MCF 10A (cell line): ENCODE measurements at regions not wholly inside any gene's neighbourhood (a gene's known extent, or its start where the extent isn't known, plus 50 kb on each side); places are given as distances from the start of the nearest gene placed in this dataset.

Experiments
- BruUV-seq: library from RNA; stranded (reverse); fragments of 400-500 nt; replicated peaks from 2 replicates; lab custom pipeline; 2021; lab: Mats Ljungman, UMichigan
- CTCF ChIA-PET: fragments of 300-600 bp; sonication (Branson Sonifier 250); formaldehyde crosslinking; extraction: SDS; loops from one replicate; lab custom pipeline; 2021; ENCODE audit warnings: antibody characterized with exemption, inconsistent platforms; lab: Yijun Ruan, JAX
- POLR2A ChIA-PET: fragments of 300-600, 350-650 bp; sonication (Branson Sonifier 250); formaldehyde crosslinking; extraction: SDS; loops from one replicate; lab custom pipeline; 2020; ENCODE audit warnings: antibody characterized with exemption, inconsistent platforms; lab: Yijun Ruan, JAX
- DNase-seq: peaks from one replicate; pipeline ENCODE4 v3.0.0-alpha.2; 2018; ENCODE audit not compliant: unreplicated experiment
- H3K27ac Mint-ChIP-seq: one replicate; pipeline ENCODE4 v1.8.0; 2022; ENCODE audit warnings: mild to moderate bottlenecking, low read depth, mixed read lengths; ENCODE audit not compliant: unreplicated experiment
- H3K27me3 Mint-ChIP-seq: one replicate; pipeline ENCODE4 v1.8.0; 2022; ENCODE audit warnings: mixed read lengths; ENCODE audit not compliant: insufficient read depth, unreplicated experiment
- H3K36me3 Mint-ChIP-seq: one replicate; pipeline ENCODE4 v1.8.0; 2022; ENCODE audit warnings: mild to moderate bottlenecking, moderate library complexity, mixed read lengths; ENCODE audit not compliant: insufficient read depth, unreplicated experiment
- H3K4me1 Mint-ChIP-seq: one replicate; pipeline ENCODE4 v1.8.0; 2022; ENCODE audit warnings: mixed read lengths; ENCODE audit not compliant: insufficient read depth, unreplicated experiment
- H3K4me3 Mint-ChIP-seq: one replicate; pipeline ENCODE4 v1.8.0; 2022; ENCODE audit warnings: mild to moderate bottlenecking, moderate library complexity, mixed read lengths; ENCODE audit not compliant: unreplicated experiment
- H3K9me3 Mint-ChIP-seq: one replicate; pipeline ENCODE4 v1.8.0; 2022; ENCODE audit warnings: mixed read lengths; ENCODE audit not compliant: unreplicated experiment
- intact Hi-C: fragments of 100-400 bp; cut with micrococcal nuclease; formaldehyde crosslinking; loops from 2 replicates; pipeline ENCODE4 v1.14.1; 2022
- TF ChIP-seq, protein P1 (sequence below): fragments of 200-600 bp; IDR thresholded peaks from one replicate; pipeline ENCODE4 v1.8.0; 2022; ENCODE audit warnings: antibody characterized with exemption, mild to moderate bottlenecking; ENCODE audit not compliant: unreplicated experiment

DNA sequence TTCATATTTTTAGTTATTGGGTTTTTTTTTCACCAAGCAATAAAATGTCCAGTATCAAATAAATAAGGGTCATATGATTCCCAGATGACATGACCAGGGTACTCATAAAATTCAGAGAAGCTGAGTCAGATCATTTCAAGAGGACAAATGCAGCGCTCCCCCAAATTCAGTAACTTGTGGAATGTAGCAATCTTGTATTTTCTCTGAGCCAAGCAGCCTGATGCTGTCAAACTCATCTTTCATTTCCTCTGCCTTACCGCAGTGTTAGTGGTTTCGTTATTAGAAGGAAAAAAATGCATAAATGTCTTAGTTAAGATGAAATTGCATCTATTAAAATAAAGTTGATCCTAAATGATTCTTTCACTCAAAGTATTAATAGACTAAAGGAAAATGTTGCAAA is 57.8 kb upstream of the EDN1 start:
- Mint-ChIP-seq H3K4me3 (no peak overlapping the region), H3K4me1 (no peaks in the 10 kb centered on the region), H3K27ac (no peak overlapping the region), H3K36me3 (no peaks in the 10 kb centered on the region), H3K9me3 (no peaks in the 10 kb centered on the region), H3K27me3 (no peaks in the 10 kb centered on the region)
- intact Hi-C loops = no loop called here
- no peak for DNase-seq
- BruUV-seq = no TSS peak
- CTCF ChIA-PET = interaction anchor here (1.1 to 3.8 kb wide), 14 partner anchors 14 to 650 kb away, joined by 3 to 45 read pairs (median 7); partner anchors contain the start of gene EDN1
- POLR2A ChIA-PET = interaction anchor here (1.0 to 2.4 kb wide), 3 partner anchors 12 to 83 kb away, joined by 3 to 11 read pairs (median 5); partner anchors contain the start of gene EDN1
- TF ChIP-seq, protein P1, sequence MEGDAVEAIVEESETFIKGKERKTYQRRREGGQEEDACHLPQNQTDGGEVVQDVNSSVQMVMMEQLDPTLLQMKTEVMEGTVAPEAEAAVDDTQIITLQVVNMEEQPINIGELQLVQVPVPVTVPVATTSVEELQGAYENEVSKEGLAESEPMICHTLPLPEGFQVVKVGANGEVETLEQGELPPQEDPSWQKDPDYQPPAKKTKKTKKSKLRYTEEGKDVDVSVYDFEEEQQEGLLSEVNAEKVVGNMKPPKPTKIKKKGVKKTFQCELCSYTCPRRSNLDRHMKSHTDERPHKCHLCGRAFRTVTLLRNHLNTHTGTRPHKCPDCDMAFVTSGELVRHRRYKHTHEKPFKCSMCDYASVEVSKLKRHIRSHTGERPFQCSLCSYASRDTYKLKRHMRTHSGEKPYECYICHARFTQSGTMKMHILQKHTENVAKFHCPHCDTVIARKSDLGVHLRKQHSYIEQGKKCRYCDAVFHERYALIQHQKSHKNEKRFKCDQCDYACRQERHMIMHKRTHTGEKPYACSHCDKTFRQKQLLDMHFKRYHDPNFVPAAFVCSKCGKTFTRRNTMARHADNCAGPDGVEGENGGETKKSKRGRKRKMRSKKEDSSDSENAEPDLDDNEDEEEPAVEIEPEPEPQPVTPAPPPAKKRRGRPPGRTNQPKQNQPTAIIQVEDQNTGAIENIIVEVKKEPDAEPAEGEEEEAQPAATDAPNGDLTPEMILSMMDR = no peak

DNA sequence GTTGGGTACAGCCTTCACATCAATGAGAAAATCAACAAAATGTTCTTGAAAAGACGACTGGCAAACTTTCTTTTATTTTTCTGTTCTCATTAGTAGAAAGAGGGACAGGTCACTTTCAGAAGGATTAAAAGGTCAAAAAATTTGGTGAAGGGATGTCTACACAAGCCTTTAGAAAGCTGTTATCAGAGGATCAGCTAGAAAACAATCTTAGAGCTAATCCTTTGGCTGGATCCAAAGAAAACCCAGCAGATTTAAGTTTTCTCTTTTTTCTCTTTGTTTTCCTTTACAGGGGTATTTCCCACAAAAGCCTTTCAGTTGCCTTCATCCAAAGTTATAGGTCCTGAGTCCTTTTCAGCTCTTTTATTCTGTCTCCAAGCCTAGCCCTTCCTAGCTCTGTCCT is 57.3 kb upstream of the EDN1 start:
- H3K36me3 Mint-ChIP-seq = no peaks in the 10 kb centered on the region
- CTCF ChIA-PET = interaction anchor here (0.7 to 3.8 kb wide), 28 partner anchors 10 to 1772 kb away, joined by 3 to 45 read pairs (median 6); partner anchors contain the start of gene EDN1
- TF ChIP-seq, protein P1 = no peak
- H3K27me3 Mint-ChIP-seq = no peaks in the 10 kb centered on the region
- no peaks in the 10 kb centered on the region for H3K9me3 Mint-ChIP-seq
- intact Hi-C loops = no loop called here
- POLR2A ChIA-PET = interaction anchor here (0.9 to 2.4 kb wide), 4 partner anchors 11 to 87 kb away, joined by 3 to 11 read pairs (median 5); partner anchors contain the start of gene EDN1
- no peak overlapping the region for H3K4me3 Mint-ChIP-seq
- no peak overlapping the region for H3K27ac Mint-ChIP-seq
- BruUV-seq = no TSS peak
- DNase-seq = no peak
- no peaks in the 10 kb centered on the region for H3K4me1 Mint-ChIP-seq

DNA sequence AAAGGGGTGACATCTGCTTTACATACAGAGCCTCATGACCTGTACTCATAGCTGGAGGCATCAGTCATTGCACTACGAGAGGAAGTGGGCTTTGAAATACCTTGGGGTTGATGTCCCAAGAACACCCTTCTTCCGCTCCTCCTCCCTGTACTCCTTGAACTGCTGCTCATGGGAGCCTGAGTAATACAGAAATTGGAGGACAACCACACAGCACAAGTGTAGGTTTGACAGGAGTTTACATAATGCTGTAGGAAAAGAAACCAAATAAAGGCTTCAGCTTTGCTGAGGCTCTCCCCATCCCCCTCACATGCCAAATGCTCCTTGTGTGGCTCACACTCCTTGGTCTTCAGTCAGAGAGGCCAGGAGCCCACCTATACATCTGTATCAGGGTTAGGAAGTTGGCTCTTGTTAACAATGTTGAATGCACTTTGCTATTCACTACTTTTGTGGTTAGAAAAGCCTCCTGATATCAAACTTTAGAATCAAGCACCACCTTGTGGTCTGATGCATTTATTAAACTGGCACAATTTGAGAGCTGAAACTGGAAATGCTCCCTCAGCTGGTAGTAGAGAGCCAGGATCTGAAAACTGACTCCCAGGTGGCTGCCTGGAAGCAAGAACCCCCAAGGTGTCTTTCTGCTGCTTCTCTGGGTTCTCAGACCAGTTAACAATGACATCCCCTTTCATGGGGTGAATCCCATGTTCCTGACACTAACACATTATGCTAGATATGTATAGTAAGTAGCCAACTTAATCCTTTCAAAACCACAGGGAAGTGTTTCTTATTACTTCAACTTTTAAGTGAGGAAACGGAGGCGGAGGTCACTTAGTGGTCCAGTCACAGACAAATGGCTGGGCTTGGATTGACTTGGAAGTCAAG is 56.2 kb upstream of the EDN1 start:
- Mint-ChIP-seq H3K27me3 (no peaks in the 10 kb centered on the region), H3K4me3 (no peak overlapping the region), H3K27ac (no peak overlapping the region), H3K36me3 (no peaks in the 10 kb centered on the region), H3K9me3 (no peaks in the 10 kb centered on the region), H3K4me1 (no peaks in the 10 kb centered on the region)
- intact Hi-C loops = loop anchor here (1.0 to 2.0 kb wide), 6 partner anchors 55 to 649 kb away; no protein-coding TSS in a partner anchor
- peak; percentile 81 for DNase-seq
- ChIA-PET POLR2A (interaction anchor here (0.6 to 2.4 kb wide), 6 partner anchors 10 to 689 kb away, joined by 3 to 11 read pairs (median 4); partner anchors contain the start of gene EDN1), CTCF (interaction anchor here (0.6 to 3.8 kb wide), 47 partner anchors 9 to 1773 kb away, joined by 3 to 45 read pairs (median 4); partner anchors contain the start of gene EDN1)
- BruUV-seq = no TSS peak
- TF ChIP-seq, protein P1 = peak; percentile 74

DNA sequence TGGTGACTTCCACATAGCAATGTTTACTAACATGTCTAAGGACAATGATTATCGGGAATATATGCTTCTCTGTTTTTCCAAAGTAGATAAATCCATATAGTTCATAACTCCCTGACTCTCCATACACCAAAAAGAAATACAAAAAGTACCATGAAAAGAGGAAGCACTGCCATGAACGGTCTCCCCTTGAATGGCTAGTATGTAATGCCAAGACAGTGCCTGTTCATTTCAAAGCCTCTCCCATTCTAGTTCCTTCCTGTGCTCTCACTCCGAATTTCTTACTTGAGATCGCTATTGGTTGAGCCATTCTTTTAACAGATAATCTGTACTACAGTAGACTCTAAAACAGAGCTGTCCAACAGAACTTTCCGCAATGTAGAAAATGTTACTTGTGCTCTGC is 54.8 kb upstream of the EDN1 start:
- no TSS peak for BruUV-seq
- Mint-ChIP-seq H3K27me3 (no peaks in the 10 kb centered on the region), H3K9me3 (no peaks in the 10 kb centered on the region), H3K4me3 (no peak overlapping the region), H3K4me1 (no peaks in the 10 kb centered on the region), H3K27ac (no peak overlapping the region), H3K36me3 (no peaks in the 10 kb centered on the region)
- intact Hi-C loops = loop anchor here (2.0 kb wide), 1 partner anchor 369 kb away; no protein-coding TSS in a partner anchor
- CTCF ChIA-PET = interaction anchor here (0.7 to 1.5 kb wide), 4 partner anchors 10 to 1443 kb away, joined by 3 to 9 read pairs (median 4); no protein-coding TSS in a partner anchor
- TF ChIP-seq, protein P1 = no peak
- POLR2A ChIA-PET = no interaction called here
- DNase-seq = no peak
